Neutrophil (primary cell): ENCODE measurements at regions not wholly inside any gene's neighbourhood (a gene's known extent, or its start where the extent isn't known, plus 50 kb on each side); places are given as distances from the start of the nearest gene placed in this dataset.
"Not testable (repeated sequence)": the region's sequence is repeated elsewhere in the genome, so short reads cannot be mapped to it uniquely, and the experiment has no call there.

Experiments used
- H3K27ac ChIP-seq: fragments of 200-600 bp; sonication (generic); 2 replicates; pipeline ENCODE4 v1.5.1; 2016; ENCODE audit warnings: mild to moderate bottlenecking, moderate library complexity
- H3K27me3 ChIP-seq: fragments of 200-600 bp; sonication (generic); 2 replicates; pipeline ENCODE4 v1.6.0; 2016; ENCODE audit warnings: mild to moderate bottlenecking
- H3K36me3 ChIP-seq: fragments of 200-600 bp; sonication (generic); 2 replicates; pipeline ENCODE4 v1.5.1; 2017
- H3K4me1 ChIP-seq, 2 experiments: fragments of 200-600 bp in 1 of 2; sonication (generic) in 1 of 2; 1 replicate in 1 of 2; 2 replicates in 1 of 2; pipeline versions ENCODE4 v1.5.1 to v1.6.1; 2013 to 2016; ENCODE audit warnings: low read depth in 1 of 2, low read length in 1 of 2, mild to moderate bottlenecking in 1 of 2, moderate library complexity in 1 of 2; ENCODE audit not compliant: control insufficient read depth in 1 of 2, insufficient read depth in 1 of 2
- H3K4me3 ChIP-seq, 2 experiments: fragments of 200-600 bp in 1 of 2; sonication (generic) in 1 of 2; 1 replicate in 1 of 2; 2 replicates in 1 of 2; pipeline ENCODE4 v1.5.1; 2013 to 2016; ENCODE audit warnings: low read depth in 1 of 2, low read length in 1 of 2, mild to moderate bottlenecking in 1 of 2, moderate library complexity in 1 of 2
- H3K9me3 ChIP-seq: fragments of 200-600 bp; sonication (generic); 2 replicates; pipeline ENCODE4 v1.5.1; 2016
- CTCF ChIP-seq: fragments of 200-600 bp; sonication (generic); IDR thresholded peaks from 2 replicates; pipeline ENCODE4 v1.5.1; 2016; ENCODE audit warnings: antibody characterized with exemption

DNA sequence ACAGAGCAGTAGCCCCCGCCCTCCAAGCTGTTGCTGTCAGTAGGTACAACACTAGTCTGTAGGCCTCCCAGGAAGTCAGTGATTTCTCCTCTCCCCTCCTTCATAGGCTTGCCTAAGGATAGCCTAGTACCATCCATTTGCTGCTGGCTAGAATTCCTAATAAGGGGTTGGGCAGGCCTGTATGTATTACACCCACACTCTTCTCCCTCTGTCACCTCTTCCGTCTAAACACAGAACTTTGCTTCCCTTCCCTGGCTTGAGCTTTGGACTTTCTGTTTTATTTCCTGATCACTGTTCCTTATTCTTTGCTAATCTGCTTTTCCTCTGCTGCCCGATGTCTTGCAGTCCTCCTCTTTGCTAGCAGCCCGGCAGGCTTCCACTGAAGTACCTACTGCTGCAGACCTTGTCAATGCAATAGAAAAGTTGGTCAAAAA is 93.4 kb upstream of the UMPS start:
- Histone ChIP-seq H3K4me1 (no peaks in the 10 kb centered on the region), H3K4me3 (no peak overlapping the region), H3K27ac (no peak overlapping the region), H3K9me3 (no peaks in the 10 kb centered on the region), H3K36me3 (no peaks in the 10 kb centered on the region), H3K27me3 (no peaks in the 10 kb centered on the region)
- no peak for TF ChIP-seq CTCF

- Histone ChIP-seq H3K4me3 (no peak overlapping the region), H3K27ac (no peak overlapping the region), H3K4me1 (no peaks in the 10 kb centered on the region), H3K36me3 (no peaks in the 10 kb centered on the region), H3K27me3 (no peaks in the 10 kb centered on the region), H3K9me3 (no peaks in the 10 kb centered on the region)
- TF ChIP-seq CTCF = no peak
Observed at GRCh38 chr3:124639406-124640237, 90.6 kb upstream of the UMPS start.

- no peak for TF ChIP-seq CTCF
- Histone ChIP-seq H3K27me3 (no peaks in the 10 kb centered on the region), H3K4me3 (no peak overlapping the region), H3K36me3 (no peaks in the 10 kb centered on the region), H3K9me3 (no peaks in the 10 kb centered on the region), H3K27ac (no peak overlapping the region), H3K4me1 (no peaks in the 10 kb centered on the region)
Observed at GRCh38 chr3:124640635-124641306, 89.5 kb upstream of the UMPS start.

DNA sequence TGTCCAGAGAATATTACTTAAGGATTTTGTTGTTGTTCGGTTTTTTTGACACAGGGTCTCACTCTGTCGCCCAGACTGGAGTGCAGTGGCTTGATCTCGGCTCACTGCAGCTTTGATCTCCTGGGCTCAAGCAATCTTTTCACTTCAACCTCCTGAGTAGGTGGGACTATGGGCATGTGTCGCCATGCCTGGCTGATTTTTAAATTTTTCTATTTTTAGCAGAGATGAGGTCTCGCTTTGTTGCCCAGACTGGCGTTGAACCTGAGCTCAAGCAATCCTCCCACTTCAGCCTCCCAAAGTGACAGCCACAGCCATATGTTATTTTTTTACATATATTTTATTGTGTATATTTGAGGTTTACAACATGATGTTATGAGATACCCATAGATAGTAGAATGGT is 86.8 kb upstream of the UMPS start:
- Histone ChIP-seq H3K27me3 (no peaks in the 10 kb centered on the region), H3K9me3 (no peaks in the 10 kb centered on the region), H3K4me1 (no peaks in the 10 kb centered on the region), H3K36me3 (no peaks in the 10 kb centered on the region), H3K4me3 (no peak overlapping the region), H3K27ac (no peak overlapping the region)
- TF ChIP-seq CTCF = no peak

DNA sequence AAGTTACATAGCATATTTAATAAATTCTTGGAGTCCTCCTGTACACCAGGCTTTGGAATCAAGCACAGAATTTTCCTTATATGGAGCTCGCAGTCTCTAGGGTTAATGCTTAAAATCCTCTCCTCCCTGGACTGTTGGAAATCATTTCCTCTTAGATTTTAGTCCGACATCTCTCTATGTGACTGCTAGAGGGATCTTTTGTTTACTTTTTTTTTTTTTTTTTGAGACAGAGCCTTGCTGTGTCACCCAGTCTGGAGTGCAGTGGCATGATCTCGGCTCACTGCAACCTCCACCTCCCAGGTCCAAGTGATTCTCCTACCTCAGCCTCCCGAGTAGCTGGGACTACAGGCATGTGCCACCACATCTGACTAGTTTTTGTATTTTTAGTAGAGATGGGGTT is 84.1 kb upstream of the UMPS start:
- H3K4me1 ChIP-seq, H3K36me3 ChIP-seq, H3K27me3 ChIP-seq, H3K27ac ChIP-seq, H3K9me3 ChIP-seq, H3K4me3 ChIP-seq: not testable (repeated sequence)

- no peaks in the 10 kb centered on the region for H3K9me3 ChIP-seq
- H3K4me3 ChIP-seq = no peak overlapping the region
- TF ChIP-seq CTCF = no peak
- H3K27me3 ChIP-seq = no peaks in the 10 kb centered on the region
- H3K27ac ChIP-seq = no peak overlapping the region
- H3K36me3 ChIP-seq = no peaks in the 10 kb centered on the region
- H3K4me1 ChIP-seq = no peaks in the 10 kb centered on the region
Observed at GRCh38 chr3:124648551-124648950, 81.7 kb upstream of the UMPS start.
